ENCODE measurements at regions not wholly inside any gene's neighbourhood (a gene's known extent, or its start where the extent isn't known, plus 50 kb on each side); places are given as distances from the start of the nearest gene placed in this dataset.
"Not testable (repeated sequence)": the region's sequence is repeated elsewhere in the genome, so short reads cannot be mapped to it uniquely, and the experiment has no call there.

DNA sequence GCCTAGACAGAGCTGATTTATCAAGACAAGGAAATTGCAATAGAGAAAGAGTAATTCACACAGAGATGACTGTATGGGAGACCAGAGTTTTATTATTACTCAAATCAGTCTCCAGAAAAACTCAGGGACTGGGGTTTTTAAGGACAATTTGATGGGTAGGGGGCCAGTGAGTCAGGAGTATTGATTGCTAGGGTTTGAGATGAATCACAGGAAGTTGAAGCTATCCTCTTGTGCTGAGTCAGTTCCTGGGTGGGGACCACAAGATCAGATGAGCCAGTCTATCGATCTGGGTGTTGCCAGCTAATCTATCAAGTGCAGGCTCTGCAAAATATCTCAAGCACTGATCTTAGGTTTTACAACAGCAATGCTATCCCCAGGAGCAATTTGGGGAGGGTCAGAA lies 87.4 kb upstream of the TGIF2LY start:
- H3K36me3 Mint-ChIP-seq (ENCODE audit: low read depth); H3K27ac Mint-ChIP-seq; H3K4me3 Mint-ChIP-seq; DNase-seq; H3K4me1 Mint-ChIP-seq (ENCODE audit: low read depth); H3K27me3 Mint-ChIP-seq (ENCODE audit: insufficient read depth); H3K9me3 Mint-ChIP-seq: not testable (repeated sequence)

DNA sequence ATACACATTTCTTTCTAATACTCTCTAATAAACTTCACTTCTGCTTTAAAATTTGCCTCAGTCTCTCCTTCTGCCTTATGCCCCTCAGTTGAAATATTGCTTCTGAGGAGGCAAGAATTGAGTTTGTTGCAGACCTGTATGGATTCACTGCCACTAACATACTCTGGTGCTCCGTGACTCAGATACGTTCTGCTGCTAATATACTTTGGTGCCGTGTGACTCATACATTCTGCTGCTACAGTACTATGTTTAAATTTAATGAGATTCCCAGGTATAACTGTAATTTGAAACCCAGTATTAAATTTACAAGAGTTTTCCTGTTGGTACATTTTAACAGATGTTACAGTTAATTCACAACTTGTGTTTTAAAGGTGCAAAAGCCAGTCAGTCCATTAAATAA lies 84.3 kb upstream of the TGIF2LY start:
- not testable (repeated sequence) for H3K4me1 Mint-ChIP-seq (ENCODE audit: low read depth); H3K27ac Mint-ChIP-seq; H3K36me3 Mint-ChIP-seq (ENCODE audit: low read depth); DNase-seq; H3K9me3 Mint-ChIP-seq; H3K4me3 Mint-ChIP-seq; H3K27me3 Mint-ChIP-seq (ENCODE audit: insufficient read depth)

DNA sequence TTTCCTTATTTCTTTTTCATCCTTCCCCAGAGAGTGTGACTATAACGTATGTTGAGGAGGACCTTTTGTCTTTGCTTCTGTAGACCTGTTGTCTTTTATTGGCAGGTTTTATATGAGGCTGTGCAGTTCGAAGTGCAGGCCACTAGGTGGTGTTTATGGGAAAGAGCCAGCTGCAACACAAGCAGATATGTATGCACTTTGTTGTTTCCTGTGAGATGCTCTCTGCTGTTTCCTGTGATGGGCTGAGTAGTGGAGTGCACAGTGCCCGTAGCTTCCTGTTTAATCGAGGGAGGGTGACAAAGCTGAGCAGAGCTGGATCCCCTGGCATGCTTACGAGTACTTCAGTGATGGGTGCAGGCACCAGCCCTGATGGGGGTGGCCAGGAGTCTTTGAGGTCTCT lies 51.8 kb upstream of the TGIF2LY start:
- not testable (repeated sequence) for H3K4me1 Mint-ChIP-seq (ENCODE audit: low read depth); H3K4me3 Mint-ChIP-seq; H3K27me3 Mint-ChIP-seq (ENCODE audit: insufficient read depth); H3K27ac Mint-ChIP-seq; DNase-seq; H3K36me3 Mint-ChIP-seq (ENCODE audit: low read depth); H3K9me3 Mint-ChIP-seq
- TF ChIP-seq, protein P1, sequence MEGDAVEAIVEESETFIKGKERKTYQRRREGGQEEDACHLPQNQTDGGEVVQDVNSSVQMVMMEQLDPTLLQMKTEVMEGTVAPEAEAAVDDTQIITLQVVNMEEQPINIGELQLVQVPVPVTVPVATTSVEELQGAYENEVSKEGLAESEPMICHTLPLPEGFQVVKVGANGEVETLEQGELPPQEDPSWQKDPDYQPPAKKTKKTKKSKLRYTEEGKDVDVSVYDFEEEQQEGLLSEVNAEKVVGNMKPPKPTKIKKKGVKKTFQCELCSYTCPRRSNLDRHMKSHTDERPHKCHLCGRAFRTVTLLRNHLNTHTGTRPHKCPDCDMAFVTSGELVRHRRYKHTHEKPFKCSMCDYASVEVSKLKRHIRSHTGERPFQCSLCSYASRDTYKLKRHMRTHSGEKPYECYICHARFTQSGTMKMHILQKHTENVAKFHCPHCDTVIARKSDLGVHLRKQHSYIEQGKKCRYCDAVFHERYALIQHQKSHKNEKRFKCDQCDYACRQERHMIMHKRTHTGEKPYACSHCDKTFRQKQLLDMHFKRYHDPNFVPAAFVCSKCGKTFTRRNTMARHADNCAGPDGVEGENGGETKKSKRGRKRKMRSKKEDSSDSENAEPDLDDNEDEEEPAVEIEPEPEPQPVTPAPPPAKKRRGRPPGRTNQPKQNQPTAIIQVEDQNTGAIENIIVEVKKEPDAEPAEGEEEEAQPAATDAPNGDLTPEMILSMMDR (IDR thresholded peaks at IDR 0.05) = peak; percentile 36; the same call in 1 of the 2 replicates

Data from HFFc6 (cell line).